ENCODE measurements at regions not wholly inside any gene's neighbourhood (a gene's known extent, or its start where the extent isn't known, plus 50 kb on each side); places are given as distances from the start of the nearest gene placed in this dataset.

GRCh38 chr17:12597895-12598294 lies 67.8 kb upstream of the MYOCD start:
- DNase-seq, result no peak

- DNase-seq, result no peak
These were observed 66.3 kb upstream of the MYOCD start for GRCh38 chr17:12599186-12599920.

DNA sequence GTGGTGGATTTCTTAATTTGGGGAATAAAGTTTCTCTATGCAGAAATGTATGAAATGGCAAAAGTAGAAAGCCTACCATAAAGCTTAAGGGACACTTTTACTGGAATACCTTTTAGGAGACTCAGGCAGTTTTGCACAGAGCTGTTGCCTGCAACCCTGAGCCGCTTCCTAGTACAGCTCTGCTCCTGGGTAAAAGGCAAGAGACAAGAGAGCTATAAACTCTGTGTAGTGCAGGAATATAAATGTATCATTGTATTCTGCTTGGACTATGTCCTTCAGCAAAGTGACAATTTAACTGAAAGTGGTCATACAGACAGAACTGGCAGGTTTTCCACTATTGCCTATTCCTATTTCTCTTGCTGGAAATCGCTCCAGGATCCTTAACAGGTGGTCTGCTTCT lies 65.3 kb upstream of the MYOCD start:
- no peak for DNase-seq

DNA sequence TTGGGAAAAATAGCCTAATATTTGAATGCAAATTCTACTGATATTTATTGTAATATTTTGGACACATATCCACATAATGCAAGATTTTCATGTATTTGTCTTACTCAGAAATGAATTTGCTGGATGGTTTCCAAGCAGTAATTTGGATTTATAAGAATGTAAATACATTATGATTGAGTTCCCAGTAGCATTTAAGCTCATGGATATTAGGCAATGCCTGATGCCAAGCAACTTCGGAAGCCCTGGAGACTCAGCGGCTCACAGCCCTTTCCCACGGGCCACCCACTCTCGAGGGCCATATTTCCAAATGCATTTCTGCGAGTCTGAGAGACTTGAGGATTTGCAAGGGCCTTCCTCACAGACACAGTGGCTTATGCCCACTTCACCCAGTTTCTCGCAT lies 62.1 kb upstream of the MYOCD start:
- DNase-seq, result no peak

- DNase-seq, result no peak
These were observed 60.5 kb upstream of the MYOCD start for GRCh38 chr17:12605222-12605621.

GRCh38 chr17:12613566-12613965 lies 52.1 kb upstream of the MYOCD start:
- DNase-seq, result no peak
